ENCODE measurements at regions not wholly inside any gene's neighbourhood (a gene's known extent, or its start where the extent isn't known, plus 50 kb on each side); places are given as distances from the start of the nearest gene placed in this dataset.

DNA sequence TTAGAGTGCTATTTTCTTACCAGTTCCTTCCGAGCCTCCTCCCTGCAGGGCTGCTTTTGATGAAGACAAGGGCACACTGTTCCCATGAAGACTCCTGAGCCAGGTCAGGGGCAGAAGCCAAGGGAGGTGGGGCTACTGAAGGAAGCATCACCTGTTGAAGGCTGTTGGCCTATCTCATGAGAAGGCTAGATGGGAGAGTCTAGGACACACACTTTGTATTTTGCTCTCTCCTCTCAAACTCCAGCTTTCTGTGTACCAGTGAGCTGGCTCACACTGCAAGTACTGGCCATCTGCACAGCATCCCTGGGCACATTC, 683.2 kb upstream of the ID4 start:
- TF ChIP-seq GATA2 (IDR thresholded peaks at IDR 0.05; ENCODE audit: low read depth, low read length) (no peak), GATA3 (IDR thresholded peaks at IDR 0.05; ENCODE audit: low read depth, low read length) (no peak)

DNA sequence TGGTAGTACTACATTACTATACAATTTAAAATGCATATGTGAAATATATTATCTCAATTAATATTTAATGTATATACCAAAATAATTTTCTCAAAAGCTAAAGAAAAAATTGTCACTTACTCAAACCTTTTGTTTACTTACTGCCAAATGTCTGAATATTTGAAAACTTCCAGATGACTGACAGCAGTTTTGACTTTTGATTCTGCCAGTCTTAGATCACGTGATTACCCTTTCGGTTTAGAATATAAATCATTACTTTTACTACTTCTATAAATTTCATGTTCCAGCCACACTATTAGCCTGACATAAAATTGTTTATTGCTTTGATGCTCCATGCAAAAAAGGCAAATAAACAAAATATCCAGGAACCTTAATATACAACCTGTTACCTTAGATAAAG, 680.7 kb upstream of the ID4 start:
- no peak for TF ChIP-seq GATA3 (IDR thresholded peaks at IDR 0.05; ENCODE audit: low read depth, low read length)

DNA sequence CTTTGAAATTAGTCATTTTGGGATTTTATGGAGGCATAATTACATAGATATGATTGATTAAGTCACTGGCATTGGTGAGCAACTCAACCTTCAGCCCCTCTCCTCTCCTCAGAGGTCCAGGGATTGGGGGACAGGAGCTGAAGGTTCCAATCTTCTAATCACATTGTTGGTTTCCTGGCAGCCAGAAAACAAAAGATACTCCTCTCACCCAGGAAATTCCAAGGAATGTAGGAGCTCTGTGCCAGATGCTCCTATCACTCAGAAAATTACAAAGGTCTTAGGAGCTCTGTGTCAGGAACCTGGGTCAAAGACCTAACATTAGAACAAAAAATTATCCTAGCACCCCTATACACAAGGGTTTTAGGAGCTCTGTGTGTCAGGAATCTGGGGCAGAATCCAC, 679.7 kb upstream of the ID4 start:
- TF ChIP-seq GATA2 (IDR thresholded peaks at IDR 0.05; ENCODE audit: low read depth, low read length) (no peak), GATA3 (IDR thresholded peaks at IDR 0.05; ENCODE audit: low read depth, low read length) (no peak)

DNA sequence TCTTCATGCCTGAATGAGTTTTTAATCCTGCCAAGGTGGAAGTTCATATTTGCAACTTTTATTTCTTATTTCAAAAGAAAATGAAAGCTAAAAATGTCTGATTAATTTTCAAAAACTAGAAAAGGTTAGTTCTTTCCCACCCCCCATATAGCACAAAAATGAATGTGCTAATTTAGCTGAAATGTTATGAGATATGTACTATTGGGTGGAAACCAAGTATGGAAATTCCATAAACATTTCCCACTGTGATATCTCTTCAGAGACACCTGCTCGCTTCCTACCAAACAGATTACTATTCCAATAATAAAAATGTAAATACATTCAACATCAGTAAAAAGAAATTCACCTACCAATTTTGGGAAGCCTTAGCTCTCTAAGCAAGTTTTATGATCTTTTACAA, 678.6 kb upstream of the ID4 start:
- TF ChIP-seq GATA2 (IDR thresholded peaks at IDR 0.05; ENCODE audit: low read depth, low read length) (no peak), GATA3 (IDR thresholded peaks at IDR 0.05; ENCODE audit: low read depth, low read length) (no peak)

DNA sequence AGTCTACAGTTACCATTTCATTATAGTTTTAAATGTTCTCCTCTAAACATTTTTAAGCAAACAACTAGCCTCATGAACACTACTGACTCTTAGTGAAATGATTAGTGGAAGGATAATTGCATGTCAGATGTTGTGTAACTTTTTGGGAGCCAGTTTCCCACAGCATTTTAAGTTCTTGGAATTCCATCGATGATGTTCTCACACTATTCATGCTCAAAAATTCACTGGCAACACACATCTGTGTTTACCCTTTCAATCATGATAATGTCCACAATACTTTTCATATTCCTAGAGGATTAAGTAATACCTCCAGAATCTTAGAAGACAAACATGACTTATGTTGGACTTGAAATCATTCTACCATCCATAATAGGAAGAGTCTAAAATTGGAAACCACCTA, 678.1 kb upstream of the ID4 start:
- TF ChIP-seq GATA2 (IDR thresholded peaks at IDR 0.05; ENCODE audit: low read depth, low read length) (no peak), GATA3 (IDR thresholded peaks at IDR 0.05; ENCODE audit: low read depth, low read length) (no peak)

DNA sequence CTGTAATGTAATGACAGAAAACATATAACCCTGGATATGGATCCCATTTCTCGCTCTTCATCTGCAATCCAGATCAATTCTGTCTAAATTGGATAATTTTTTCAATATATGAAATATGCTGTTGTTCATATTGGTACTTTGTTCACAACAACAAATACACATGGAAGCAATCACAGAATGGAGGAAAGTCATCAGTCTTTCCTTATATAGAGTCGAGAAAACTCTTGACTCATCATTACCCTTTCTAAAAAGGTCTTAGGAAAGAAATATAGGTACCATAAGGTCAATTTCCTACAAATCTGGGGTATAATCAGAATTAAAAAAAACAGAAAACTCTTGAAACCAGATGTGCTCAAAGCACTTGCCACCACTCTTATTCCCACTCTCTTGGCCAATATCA, 677.6 kb upstream of the ID4 start:
- TF ChIP-seq GATA2 (IDR thresholded peaks at IDR 0.05; ENCODE audit: low read depth, low read length), result no peak

DNA sequence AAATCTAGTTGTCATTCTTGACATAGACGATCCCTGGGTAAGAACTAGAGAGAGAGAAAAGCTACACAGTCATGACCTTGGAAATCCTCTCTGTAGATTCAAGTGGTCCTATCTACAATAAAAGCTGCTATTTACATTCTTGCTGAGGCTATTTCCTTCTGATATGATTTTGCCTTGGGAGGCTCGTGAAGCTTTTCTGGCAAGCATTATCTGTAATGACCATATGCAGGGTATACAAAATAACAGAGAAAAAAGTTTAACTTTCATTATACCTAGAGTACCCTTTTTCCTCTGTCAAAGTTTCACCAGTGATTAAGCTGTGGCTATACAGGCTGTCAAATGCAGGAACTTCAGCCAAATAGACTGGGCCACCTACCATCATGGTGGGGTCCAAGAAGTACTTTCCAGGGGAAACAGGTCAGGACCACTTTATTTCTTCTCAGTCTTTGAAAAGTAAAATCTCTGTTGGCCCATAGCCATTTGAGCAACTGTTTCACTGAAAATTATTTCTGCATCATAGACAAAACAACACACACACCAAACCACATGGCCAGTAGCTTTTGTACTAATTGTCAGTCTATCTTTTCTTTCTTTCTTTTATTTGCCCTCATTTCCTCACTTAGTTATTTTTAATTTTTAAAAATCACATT, 677.0 kb upstream of the ID4 start:
- TF ChIP-seq GATA3 (IDR thresholded peaks at IDR 0.05; ENCODE audit: low read depth, low read length) (no peak), GATA2 (IDR thresholded peaks at IDR 0.05; ENCODE audit: low read depth, low read length) (no peak)

DNA sequence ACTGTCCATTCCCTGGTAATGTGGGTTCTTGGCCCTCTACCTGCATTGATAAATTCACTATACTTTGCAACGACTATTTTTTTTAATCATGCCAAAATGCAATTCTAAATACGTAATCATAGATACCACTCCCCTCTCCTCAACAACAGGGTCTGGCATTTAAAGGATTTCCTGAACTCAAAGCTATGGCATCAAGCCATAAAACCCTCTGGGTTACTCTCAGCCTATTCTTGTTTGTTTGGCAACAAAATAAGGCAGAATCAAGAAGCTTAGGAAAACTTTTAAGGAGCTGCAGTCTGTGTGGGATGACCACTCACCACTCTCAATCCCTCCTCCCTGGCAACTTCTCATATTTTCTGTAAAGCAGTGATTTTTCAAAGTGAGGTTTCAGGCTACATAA, 669.9 kb upstream of the ID4 start:
- TF ChIP-seq GATA3 (IDR thresholded peaks at IDR 0.05; ENCODE audit: low read depth, low read length) (no peak), GATA2 (IDR thresholded peaks at IDR 0.05; ENCODE audit: low read depth, low read length) (no peak)

DNA sequence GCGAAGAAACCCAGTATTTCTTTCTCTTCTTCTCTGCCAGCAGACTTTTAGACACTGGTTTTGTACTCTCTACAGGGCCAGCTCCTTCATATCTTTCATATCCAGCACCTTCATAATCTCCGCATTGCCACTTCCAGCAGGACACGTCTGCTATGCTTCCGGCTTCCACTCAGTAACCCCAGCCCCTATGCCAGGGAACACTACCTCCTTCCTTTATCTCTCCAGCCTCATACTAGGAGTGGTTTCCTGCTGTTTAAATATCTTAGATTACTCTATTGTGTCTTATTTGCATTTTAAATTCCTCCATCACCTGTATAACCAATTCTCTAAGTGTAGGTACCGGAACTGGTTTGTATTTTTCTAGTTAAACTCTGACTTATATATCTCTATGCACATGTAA, 667.8 kb upstream of the ID4 start:
- TF ChIP-seq GATA3 (IDR thresholded peaks at IDR 0.05; ENCODE audit: low read depth, low read length) (no peak), GATA2 (IDR thresholded peaks at IDR 0.05; ENCODE audit: low read depth, low read length) (no peak)

DNA sequence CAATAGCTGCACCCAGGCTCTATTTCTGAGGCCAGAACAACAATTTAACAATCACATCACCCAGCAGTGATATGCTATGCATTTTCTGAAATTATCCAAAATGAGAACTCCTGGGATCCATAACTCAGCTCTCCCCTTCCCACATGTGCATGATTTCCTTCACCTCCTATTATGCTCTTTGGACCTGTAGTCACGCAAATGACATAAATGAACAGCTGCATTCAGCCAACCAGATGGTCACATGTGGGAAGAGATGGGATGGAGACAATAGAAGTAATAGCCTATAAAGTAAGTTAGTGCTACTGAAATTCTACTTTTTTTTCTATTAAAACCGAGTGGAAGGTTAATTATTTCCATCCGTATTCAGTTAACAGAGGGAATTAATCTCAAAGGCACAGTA, 662.1 kb upstream of the ID4 start:
- no peak for TF ChIP-seq GATA2 (IDR thresholded peaks at IDR 0.05; ENCODE audit: low read depth, low read length)
- TF ChIP-seq GATA3 (IDR thresholded peaks at IDR 0.05; ENCODE audit: low read depth, low read length), result no peak

DNA sequence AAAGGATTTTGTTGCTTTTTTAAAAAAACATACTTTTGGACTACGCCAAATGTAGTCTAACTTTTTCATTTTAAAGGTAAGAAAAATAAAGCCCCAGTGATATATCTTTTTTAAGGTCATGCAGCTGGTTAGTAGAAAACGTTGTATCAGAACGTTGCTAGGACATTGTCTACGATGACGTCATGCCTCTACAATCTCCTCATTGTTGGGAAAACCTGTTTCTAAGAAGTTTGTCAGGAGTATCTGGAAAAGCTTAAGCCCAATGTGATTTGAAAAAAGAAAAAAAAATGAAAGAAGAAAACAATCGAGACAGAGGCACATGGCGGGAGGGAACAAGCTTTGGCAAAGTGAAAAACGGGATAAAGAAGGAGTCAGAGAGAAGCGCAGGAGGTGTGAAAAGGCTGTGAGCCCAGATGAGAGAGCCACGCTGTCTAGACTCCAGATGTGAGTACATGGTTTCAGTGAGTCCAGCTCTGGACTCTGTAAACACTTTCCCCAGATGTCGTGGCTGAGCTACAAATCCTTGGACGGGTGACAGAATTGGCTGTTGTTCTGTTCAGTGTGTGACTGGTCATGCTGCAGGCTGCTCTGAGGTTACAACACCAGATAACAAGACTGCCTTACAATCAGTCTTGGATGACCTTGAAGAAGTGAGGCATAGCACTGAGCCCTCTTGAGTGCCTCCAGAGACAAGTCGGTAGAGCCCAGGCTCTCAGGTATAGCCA, 656.7 kb upstream of the ID4 start:
- TF ChIP-seq GATA3 (IDR thresholded peaks at IDR 0.05; ENCODE audit: low read depth, low read length) (no peak), GATA2 (IDR thresholded peaks at IDR 0.05; ENCODE audit: low read depth, low read length) (no peak)

DNA sequence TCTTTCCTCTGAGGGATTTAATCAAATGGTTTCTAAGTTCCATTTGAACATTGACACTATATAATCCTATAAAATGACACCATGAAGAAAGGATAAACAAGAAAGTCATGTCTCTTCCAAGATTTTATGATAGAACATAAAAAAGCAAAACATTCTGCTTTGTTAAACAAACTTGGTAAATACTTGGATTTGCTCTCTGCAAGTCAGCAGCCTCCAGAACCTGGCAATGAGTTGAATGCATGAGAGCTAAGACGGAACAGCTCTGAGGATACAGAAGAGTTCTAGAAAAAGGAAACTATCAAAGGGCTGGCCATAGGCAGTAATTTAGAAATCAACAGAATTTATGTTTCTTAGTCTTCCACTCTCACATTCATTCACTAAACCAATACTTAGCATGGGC, 656.0 kb upstream of the ID4 start:
- TF ChIP-seq GATA2 (IDR thresholded peaks at IDR 0.05; ENCODE audit: low read depth, low read length), result no peak
- TF ChIP-seq GATA3 (IDR thresholded peaks at IDR 0.05; ENCODE audit: low read depth, low read length), result no peak

DNA sequence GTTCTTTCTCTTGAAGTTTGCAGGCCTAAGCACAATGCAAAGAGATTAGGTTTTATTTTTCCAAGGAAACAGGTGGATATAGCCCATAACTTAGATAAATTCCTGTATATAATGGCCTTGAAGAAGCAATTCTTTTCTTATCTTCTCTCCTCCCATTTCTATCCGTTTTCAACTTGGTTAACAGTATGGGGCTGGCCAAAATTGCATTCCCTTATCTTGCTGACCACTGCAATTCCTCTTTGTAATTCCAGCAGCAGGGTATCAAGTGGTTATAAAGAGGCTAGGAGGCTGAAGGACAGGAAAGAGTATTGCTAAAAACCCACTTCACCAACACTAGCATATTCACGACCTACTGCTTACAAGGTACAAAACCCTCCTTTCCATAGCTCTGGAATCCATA, 643.5 kb upstream of the ID4 start:
- TF ChIP-seq GATA3 (IDR thresholded peaks at IDR 0.05; ENCODE audit: low read depth, low read length), result no peak
- no peak for TF ChIP-seq GATA2 (IDR thresholded peaks at IDR 0.05; ENCODE audit: low read depth, low read length)

DNA sequence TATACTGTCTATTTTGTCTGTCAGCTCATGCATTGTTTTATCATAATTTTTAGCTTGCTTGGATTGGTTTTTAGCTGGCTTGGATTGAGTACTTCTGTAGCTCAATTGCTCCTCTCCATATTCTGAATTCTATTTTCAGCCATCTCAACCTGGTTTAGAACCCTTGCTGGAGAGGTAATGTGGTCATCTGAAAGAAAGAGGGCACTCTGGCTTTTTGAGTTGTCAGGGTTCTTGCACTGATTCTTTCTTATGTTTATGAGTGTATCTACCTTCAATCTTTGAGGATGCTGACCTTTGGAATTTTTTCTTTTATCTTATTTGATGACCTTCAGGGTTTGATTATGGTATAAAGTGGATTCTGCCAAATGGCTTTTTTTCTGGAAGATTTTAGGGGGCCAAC, 632.7 kb upstream of the ID4 start:
- TF ChIP-seq GATA2 (IDR thresholded peaks at IDR 0.05; ENCODE audit: low read depth, low read length), result no peak

DNA sequence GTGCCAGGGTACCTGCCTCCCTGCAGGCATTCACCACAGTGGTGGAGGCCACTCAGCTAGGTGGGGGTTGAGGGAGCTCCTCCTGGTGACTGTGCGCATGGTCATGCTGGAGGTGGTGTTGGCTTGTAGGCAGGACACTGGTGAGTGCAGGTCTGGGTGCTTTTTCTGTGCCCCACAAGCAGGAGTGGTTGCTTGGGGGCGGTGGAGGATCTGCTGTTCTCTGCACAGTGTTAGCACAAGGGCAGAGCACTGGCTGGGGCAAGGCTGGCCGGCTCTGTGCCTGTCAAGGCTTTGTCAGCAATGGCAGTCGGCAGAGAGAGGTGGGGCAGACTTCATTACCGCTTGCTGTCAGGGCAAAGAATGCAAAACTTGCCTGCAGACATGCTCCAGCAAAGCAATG, 632.1 kb upstream of the ID4 start:
- no peak for TF ChIP-seq GATA3 (IDR thresholded peaks at IDR 0.05; ENCODE audit: low read depth, low read length)
- no peak for TF ChIP-seq GATA2 (IDR thresholded peaks at IDR 0.05; ENCODE audit: low read depth, low read length)

DNA sequence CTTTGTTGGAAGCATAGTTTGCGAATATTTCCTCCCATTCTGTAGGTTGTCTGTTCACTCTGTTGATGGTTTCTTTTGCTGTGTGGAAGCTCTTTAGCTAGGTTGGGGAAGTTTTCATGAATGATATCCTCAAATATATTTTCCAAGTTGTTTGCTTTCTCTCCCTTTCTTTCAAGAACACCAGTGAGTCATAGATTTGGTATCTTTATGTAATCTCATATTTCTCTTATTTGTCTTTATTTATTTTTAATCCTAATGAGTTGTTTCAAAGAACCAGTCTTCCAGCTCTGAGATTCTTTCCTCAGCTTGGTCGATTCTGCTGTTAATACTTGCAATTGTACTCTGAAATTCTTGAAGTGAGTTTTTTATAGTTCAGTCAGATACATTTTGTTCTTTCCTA, 628.0 kb upstream of the ID4 start:
- TF ChIP-seq GATA3 (IDR thresholded peaks at IDR 0.05; ENCODE audit: low read depth, low read length) (no peak), GATA2 (IDR thresholded peaks at IDR 0.05; ENCODE audit: low read depth, low read length) (no peak)
